GM19372 (cell line): ENCODE measurements at regions not wholly inside any gene's neighbourhood (a gene's known extent, or its start where the extent isn't known, plus 50 kb on each side); places are given as distances from the start of the nearest gene placed in this dataset.
"Not testable (repeated sequence)": the region's sequence is repeated elsewhere in the genome, so short reads cannot be mapped to it uniquely, and the experiment has no call there.

Experiments
- ATAC-seq: cut with Tn5 transposase; IDR thresholded peaks from one replicate; pipeline ENCODE4 v1.9.1; 2021; ENCODE audit warnings: mild to moderate bottlenecking, low read depth, moderate library complexity; ENCODE audit not compliant: unreplicated experiment

- ATAC-seq = no peak
These were observed 353.6 kb downstream of the TMEM121 start for GRCh38 chr14:105879867-105880561.

- ATAC-seq = no peak
These were observed 354.2 kb downstream of the TMEM121 start for GRCh38 chr14:105880616-105881015.

GRCh38 chr14:105881021-105881930 lies 354.9 kb downstream of the TMEM121 start:
- ATAC-seq = no peak

GRCh38 chr14:105882011-105882410 lies 355.6 kb downstream of the TMEM121 start:
- ATAC-seq = not testable (repeated sequence)

- no peak for ATAC-seq
These were observed 356.2 kb downstream of the TMEM121 start for GRCh38 chr14:105882626-105883025.

GRCh38 chr14:105883066-105884005 lies 357.0 kb downstream of the TMEM121 start:
- ATAC-seq = no peak

- ATAC-seq = not testable (repeated sequence)
These were observed 357.9 kb downstream of the TMEM121 start for GRCh38 chr14:105884192-105884807.

- ATAC-seq = no peak
These were observed 358.5 kb downstream of the TMEM121 start for GRCh38 chr14:105884808-105885281.

GRCh38 chr14:105885561-105886320 lies 359.4 kb downstream of the TMEM121 start:
- no peak for ATAC-seq

- ATAC-seq = not testable (repeated sequence)
These were observed 360.4 kb downstream of the TMEM121 start for GRCh38 chr14:105886791-105887191.

- no peak for ATAC-seq
These were observed 361.3 kb downstream of the TMEM121 start for GRCh38 chr14:105887692-105888091.

GRCh38 chr14:105888151-105888550 lies 361.8 kb downstream of the TMEM121 start:
- no peak for ATAC-seq

- ATAC-seq = no peak
These were observed 362.6 kb downstream of the TMEM121 start for GRCh38 chr14:105888784-105889665.

GRCh38 chr14:105889666-105890473 lies 363.5 kb downstream of the TMEM121 start:
- ATAC-seq = no peak

- no peak for ATAC-seq
These were observed 364.3 kb downstream of the TMEM121 start for GRCh38 chr14:105890474-105891220.

GRCh38 chr14:105891221-105891602 lies 364.8 kb downstream of the TMEM121 start:
- no peak for ATAC-seq
